ENCODE measurements at regions not wholly inside any gene's neighbourhood (a gene's known extent, or its start where the extent isn't known, plus 50 kb on each side); places are given as distances from the start of the nearest gene placed in this dataset.
"Not testable (repeated sequence)": the region's sequence is repeated elsewhere in the genome, so short reads cannot be mapped to it uniquely, and the experiment has no call there.

DNA sequence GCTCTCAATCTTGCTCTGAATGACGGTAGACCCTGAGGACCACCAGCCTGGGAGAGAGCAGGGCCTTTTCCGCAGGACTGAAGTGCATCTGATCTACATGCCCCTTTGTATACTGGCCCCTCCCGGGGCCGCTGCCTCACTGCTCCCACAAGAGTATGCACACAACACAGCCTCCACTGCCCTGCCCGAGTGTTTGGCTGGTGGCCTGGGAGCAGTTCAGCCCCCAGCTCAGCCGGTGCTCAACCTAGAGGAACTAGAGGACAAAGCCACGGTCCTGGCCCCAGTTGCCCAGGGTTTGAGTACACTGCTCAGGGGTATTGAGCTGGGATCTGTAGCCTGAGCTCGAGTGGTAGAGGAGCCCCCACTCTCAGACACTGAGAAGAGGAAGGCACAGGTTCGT lies 118.9 kb upstream of the CAB39 start:
- no peak for DNase-seq

DNA sequence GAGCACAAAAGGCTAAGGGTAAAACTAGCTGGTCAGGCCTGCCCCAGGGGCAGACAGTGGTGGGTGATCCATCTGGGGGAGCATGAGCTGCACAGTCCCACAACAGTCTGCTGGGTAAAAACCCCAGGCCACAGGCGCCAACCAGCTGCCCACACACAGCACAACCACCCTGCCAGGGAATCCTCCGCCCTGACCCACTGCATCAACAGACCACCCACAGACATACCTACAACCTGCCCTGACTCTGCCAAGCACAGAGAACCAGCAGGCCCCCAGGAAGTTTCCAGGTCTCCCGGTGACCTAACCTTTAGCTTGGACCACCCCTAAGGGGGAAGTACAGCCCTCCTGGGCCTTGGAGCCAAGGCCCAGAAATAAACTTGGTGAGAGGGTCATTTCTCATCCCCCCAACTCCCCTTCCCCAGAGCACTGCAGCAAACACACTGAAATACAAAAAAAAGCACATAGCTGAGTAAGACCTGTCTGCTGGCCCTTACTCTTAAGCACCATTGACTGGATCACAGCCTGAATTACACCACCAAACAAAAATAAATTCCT lies 118.3 kb upstream of the CAB39 start:
- DNase-seq = no peak

DNA sequence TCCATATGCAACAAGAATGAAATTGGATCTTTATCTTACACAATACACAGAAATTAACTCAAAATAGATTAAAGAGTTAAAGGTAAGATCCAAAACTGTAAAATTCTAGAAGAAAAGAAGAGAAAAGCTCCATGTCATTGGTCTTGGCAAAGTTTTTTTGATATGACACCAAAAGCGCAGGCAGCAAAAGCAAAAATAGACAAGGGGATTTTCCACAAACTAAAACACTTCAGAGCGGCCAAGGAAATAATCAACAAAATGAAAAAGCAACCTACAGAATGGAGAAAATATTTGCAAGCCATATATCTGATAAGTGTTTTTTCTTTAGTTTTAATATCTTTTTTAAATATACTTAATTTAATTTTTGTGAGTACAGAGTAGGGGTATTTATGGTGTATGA lies 112.8 kb upstream of the CAB39 start:
- DNase-seq = no peak

DNA sequence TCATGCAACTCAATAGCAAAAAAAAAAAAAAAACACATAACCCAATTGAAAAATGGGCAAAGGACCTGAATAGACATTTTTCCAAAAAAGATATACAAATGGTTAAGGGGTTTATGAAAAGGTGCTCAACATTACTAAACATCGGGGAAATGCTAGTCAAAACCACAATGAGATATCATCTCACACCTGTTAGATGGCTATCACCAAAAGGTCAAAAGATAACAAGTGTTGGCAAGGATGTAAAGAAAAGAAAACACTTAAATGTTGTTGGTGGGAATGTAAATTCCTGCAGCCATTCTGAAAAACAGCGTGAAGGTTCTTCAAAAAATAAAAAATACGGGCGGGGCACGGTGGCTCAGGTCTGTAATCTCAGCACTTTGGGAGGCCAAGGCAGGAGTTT lies 112.4 kb upstream of the CAB39 start:
- no peak for DNase-seq

DNA sequence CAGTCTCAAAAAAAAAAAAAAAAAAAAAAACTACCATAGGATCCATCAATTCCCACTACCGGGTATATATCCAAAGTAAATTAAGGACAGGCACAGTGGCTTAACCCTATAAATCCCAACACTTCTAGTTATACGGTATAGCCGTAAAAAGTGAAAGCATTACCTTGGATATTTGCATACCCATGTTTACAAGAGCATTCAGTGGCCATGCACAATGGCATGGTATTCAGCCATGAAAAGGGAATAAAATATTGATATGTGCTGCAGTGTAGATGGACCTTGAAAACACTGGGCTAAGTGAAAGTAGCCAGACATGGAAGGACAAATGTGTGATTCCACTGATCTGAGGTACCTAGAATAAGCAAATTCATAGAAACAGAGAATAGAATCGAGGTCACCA lies 111.8 kb upstream of the CAB39 start:
- DNase-seq = no peak

DNA sequence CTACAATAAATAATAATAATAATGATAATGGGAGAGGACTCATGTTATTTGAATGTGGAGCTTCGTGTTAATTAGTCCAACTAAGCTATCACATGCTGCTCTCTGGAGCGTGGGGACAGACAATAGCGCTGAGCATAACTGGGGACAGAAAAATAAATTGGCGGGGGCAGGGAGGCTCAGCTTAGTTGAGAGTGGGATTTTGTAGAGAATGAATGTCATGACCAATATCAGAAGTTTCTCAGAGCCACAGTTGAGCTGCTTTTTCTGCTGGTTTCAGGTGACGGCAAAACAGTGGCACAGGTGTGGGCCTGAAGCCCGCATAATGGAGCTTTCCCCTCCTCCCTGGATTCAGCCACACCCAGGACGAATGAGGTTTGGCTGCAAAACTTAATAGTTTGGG lies 111.1 kb upstream of the CAB39 start:
- no peak for DNase-seq

DNA sequence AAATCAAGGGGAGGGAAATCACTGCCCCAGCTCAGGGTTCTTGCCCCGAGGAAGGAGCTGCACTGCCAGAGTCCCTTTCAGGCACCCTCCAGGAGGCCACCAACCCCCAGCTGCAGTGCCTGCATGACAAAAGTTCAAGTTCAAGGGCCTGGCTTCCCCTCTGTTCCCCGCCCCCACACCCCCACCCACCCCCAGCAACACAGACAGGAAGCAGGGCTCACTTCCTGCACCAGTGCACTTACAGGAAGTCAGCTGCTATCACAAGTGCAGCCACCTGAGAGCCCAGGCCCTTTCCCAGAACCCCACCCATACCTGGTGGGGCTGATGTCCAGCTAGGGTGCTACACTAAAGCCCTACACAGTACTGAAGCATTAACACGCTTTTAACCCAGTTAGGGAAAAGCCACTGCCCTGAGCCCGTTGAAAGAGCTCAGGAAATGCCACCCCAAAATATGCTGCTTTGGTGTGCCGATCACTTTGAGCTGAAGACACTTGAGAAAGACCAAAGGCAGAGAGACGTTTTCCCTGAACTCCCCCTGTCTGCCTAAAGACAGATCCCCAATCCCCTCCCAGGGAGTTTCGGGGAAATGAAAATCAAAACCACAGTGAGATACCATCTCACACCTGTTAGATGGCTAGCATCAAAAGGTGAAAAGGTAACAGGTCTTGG lies 109.9 kb upstream of the CAB39 start:
- no peak for DNase-seq

DNA sequence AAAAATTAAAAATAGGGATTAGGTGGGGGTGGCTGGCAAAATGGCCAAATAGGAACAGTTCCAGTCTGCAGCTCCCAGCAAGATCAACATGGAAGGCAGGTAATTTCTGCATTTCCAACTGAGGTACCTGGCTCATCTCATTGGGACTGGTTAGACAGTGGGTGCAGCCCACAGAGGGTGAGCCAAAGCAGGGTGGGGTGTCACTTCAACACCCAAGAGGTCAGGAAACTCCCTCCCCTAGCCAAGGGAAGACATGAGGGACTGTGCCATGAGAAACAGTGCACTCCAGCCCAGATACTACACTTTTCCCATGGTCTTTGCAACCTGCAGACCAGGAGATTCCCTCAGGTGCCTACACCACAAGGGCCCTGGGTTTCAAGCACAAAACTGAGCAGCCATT lies 109.3 kb upstream of the CAB39 start:
- not testable (repeated sequence) for DNase-seq

DNA sequence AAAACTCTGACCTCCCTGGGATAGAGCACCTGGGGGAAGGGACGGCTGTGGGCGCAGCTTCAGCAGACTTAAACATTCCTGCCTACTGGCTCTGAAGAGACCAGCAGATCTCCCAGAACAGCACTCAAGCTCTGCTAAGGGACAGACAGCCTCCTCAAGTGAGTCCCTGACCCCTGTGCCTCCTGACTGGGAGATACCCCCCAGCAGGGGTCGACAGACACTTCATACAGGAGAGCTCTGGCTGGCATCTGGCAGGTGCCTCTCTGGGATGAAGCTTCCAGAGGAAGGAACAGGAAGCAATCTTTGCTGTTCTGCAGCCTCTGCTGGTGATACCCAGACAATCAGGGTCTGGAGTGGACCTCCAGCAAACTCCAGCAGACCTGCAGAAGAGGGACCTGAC lies 108.5 kb upstream of the CAB39 start:
- not testable (repeated sequence) for DNase-seq

DNA sequence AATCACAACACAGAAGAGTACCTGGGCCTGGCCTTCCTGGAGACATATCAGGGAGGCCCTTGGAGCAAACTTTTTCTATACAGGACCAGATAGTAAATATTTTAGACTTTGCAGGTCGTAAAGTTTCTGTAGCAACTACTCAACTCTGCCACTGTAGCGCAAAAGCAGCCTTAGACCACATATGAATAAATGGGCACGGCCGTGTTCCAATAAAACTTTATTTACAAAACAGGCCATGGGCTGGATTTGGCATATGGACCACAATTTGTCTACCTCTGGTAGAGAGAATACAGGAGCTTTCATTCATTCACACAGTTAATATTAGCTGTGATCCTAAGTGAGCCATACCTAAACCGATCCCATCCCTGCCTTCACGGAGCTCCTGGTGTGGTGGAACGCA lies 98.6 kb upstream of the CAB39 start:
- no peak for DNase-seq

DNA sequence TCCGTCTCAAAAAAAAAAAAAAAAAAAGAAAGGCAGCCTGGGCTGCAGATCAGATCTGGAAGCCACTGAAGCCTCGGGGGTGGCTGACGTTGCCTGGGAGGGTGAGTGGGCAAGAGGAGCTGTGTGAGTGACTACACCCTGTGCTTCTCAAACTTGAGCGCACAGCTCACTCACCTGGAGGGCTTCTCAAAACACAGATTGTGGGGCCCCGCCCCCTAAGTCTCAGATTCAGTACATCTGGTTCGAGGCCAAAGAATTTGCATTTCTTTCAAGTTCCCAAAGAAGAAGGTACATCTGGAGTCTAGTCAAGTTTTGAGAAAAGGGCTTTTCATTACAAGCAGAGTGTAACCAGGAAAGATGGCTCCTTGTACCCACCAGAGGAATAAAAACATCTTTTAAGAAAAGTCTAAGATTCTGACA lies 97.7 kb upstream of the CAB39 start:
- DNase-seq = no peak

DNA sequence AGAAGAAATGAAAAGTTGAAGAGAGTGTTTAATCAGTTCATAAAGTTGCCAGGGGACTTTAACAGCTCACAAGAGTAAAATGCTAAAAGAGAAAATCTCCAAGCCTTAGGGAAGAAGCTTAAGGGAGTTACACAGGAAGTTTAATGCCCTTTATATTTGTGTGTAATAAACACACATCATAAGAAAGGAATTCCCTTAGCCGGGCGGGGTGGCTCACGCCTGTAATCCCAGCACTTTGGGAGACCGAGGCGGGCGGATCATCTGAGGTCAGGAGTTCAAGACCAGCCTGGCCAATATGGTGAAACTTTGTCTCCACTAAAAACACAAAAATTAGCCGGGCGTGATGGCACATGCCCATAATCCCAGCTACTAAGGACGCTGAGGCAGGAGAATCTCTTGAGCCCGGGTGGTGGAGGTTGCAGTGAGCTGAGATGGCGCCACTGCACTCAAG lies 95.4 kb upstream of the CAB39 start:
- DNase-seq = not testable (repeated sequence)

DNA sequence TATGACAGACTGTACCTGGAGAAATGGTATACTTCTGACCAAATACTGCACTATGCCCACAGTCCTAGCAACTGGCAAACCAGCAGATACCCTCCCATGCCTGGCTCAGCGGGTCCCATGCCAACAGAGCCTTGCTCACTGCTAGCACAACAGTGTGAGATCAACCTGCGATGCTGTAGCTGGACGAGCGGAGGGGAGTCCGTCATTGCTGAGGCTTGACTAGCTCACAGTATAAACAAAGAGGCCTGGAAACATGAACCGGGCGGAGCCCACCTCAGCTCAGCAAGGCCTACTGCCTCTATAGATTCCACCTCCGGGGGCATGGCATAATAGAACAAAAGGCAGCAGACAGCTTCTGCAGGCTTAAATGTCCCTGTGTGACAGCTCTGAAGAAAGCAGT lies 93.2 kb upstream of the CAB39 start:
- no peak for DNase-seq

DNA sequence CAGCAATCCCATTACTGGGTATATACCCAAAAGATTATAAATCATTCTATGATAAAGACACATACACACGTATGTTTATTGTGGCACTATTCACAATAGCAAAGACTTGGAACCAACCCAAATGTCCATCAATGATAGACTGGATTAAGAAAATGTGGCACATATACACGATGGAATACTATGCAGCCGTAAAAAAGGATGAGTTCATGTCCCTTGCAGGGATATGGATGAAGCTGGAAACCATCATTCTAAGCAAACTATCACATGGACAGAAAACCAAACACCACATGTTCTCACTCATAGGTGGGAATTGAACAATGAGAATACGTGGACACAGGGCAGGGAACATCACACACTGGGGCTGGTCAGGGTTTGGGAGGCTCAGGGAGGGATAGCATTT lies 87.4 kb upstream of the CAB39 start:
- DNase-seq = not testable (repeated sequence)

DNA sequence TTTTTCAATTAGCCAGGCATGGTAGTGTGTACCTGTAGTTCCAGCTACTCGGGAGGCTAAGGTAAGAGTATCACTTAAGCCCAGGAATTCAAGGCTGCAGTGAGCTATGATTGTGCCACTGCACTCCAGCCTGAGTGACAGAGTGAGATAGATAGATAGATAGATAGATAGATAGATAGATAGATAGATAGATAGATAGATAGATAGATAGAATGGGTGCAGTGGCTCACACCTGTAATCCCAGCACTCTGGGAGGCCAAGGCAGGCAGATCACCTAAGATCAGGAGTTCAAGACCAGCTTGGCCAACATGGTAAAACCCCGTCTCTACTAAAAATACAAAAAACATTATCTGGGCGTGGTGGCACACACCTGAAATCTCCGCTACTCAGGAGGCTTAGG lies 85.6 kb upstream of the CAB39 start:
- DNase-seq = not testable (repeated sequence)

DNA sequence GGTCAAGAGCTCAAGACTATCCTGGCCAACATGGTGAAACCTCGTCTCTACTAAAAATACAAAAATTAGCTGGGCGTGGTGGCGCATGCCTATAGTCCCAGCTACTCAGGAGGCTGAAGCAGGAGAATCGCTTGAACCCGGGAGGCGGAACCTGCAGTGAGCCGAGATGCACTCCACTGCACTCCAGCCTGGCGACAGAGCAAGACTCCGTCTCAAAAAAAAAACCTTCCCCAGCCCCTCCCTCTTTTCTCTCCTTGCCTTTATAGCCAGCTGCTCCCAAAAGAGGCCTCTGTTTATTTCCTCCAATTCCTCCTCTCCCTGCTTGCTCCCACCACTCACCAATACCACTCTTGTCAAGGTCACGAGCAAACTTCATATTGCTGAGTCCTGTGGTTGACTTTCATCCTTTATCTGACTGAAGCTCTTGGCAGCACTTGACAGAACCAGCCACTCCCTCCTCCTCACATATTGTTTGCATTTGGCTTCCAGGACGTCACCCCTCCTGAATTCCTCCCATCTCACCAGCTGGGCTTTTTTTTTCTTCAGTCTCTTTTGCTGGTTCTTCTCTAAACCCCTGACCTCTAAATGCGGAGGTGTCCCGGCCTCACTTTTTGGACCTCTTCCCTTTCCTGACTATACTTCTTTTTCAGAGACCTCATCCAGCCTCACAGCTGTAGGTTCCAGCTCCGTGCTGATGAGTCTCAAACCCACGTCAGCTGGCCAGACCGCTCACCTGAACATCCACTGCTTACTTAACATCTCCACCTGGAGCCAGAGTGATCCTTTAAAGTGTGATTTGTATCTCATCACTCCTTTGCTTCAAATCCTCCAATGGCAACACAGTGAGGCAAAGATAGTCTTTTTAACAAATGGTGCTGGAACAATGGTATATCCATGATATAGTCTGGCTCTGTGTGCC lies 84.6 kb upstream of the CAB39 start:
- DNase-seq = no peak

DNA sequence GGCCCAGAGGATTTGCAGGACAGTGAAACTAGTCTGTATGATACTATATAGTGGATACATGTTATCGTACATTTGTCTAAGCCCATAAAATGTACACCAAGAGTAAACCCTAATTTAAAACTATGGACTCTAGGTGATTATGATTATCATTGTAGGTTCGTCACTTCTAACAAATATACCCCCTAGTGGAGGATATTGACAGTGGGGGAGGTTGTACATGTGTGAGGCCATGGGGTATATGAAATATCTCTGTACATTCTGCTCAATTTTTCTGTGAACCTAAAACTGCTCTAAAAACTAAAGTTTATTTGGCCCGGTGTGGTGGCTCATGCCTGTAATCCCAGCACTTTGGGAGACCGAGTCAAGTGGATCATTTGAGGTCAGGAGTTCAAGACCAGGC lies 81.2 kb upstream of the CAB39 start:
- no peak for DNase-seq

DNA sequence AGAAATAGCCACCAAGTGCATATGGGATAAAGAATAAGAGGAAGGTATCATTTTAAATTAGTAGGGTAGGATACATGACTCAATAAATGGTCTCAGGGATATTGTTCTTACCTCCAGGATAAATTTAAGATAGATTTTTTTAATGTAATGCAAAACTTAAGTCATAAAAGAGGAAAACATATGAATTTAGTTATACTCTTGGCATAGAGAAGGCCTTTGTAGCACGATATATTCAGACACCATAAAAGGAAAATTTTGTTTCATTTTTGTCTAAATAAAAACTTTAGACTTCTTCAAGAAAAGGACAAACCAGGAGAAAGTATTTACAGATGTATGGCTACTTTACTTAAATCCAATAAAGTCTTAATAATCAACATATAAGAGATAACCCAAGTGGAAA lies 78.5 kb upstream of the CAB39 start:
- no peak for DNase-seq

DNA sequence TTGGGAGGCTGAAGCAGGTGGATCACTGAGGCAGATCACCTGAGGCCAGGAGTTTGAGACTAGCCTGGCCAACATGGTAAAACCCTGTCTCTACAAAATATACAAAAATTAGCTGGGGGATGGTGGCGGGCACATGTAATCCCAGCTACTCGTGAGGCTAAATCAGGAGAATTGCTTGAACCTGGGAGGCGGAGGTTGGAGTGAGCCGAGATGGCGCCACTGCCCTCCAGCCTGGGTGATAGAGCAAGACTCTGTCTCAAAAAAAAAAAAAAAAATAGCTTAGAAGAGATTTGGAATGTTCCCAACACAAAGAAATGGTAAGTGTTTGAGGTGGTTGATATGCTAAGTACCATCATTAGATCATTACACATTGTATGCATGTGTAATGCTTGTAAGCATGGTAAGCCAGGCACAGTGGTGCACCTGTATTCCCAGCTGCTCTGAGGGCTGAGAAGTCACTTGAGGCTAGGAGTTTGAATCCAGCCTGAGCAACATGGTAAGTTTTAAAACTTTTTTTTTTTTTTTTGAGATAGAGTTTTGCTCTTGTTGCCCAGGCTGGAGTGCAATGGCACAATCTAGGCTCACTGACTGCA lies 77.8 kb upstream of the CAB39 start:
- not testable (repeated sequence) for DNase-seq

DNA sequence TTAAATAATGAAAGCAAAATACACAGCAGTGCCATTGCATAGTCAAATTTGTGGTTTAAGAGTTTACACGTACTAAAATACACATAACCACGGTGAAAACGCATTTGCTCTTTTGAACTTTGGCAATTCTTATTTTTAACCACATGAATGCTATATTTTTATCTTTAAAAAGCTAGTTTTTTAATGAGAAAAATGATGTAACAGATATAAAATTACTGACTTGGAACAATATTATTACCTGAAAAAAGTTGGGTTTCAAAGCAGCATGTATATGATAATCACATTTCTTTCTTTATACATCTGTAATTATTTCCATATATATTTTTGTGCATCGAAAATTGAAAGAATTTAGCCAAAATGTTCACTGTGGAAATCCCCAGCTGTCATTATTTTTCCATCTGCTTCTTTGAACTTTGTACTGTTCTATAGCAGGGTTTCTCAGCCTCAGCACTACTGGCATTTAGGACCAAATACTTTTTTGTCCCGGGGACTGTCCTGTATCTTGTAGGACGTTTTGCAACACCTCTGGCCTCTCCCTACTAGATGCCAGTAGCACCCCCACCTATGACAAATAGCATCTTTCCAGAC lies 75.9 kb upstream of the CAB39 start:
- DNase-seq = no peak

DNA sequence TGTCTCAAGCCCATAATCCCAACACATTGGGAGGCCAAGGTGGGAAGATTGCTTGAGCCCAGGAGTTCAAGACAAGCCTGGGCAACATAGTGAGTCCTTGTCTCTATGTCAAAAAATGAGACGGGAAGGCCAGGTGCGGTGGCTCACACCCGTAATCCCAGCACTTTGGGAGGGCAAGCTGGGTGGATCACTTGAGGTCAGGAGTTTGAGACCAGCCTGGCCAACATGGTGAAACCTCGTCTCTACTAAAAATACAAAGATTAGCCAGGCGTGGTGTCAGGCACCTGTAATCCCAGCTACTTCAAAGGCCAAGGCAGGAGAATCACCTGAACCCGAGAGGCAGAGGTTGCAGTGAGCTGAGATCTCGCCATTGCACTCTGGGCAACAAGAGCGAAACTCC lies 75.2 kb upstream of the CAB39 start:
- DNase-seq = not testable (repeated sequence)

DNA sequence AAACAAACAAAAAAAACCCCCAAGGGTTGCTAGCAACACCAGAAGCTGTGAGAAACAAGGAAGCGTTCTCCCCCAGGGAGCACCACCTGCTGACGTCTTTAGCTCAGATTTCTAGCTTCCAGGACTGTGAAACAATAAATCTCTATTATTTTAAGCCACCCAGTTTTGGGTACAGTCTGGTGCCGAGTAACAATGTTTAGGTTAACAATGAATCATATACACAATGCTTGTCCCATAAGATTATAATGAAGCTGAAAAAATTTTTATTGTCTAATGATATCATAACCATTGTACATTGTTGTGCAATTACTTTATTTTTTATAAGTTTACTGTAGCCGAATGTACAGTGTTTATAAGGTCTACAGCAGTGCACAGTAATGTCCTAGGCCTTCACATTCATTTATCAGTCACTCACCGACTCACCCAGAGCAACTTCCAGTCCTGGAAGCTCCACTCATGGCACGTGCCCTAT lies 72.1 kb upstream of the CAB39 start:
- DNase-seq = no peak

Data from renal pelvis (tissue), 1 donor.